DND-41 (cell line): ENCODE measurements at regions not wholly inside any gene's neighbourhood (a gene's known extent, or its start where the extent isn't known, plus 50 kb on each side); places are given as distances from the start of the nearest gene placed in this dataset.
"Not testable (repeated sequence)": the region's sequence is repeated elsewhere in the genome, so short reads cannot be mapped to it uniquely, and the experiment has no call there.

ENCODE experiments used
- ATAC-seq: fragments of 200-7000 bp; cut with Tn5 transposase; 3 replicates; pipeline ENCODE4 v1.9.1; 2021; ENCODE audit warnings: low read depth; ENCODE audit not compliant: insufficient read depth
- DNase-seq: peaks from one replicate; pipeline ENCODE4 v3.0.0-alpha.2; 2020
- H2AFZ ChIP-seq: 2 replicates; pipeline ENCODE4 v1.6.0; 2012; ENCODE audit warnings: low read depth, low read length
- H3K27ac ChIP-seq: 2 replicates; pipeline ENCODE4 v1.5.1; 2012; ENCODE audit warnings: low read length, inconsistent platforms
- H3K27me3 ChIP-seq: fragments of 200-600 bp; sonication (generic); 2 replicates; pipeline ENCODE4 v1.6.0; 2012; ENCODE audit warnings: low read length, mild to moderate bottlenecking, inconsistent platforms; ENCODE audit not compliant: insufficient read depth, poor library complexity
- H3K36me3 ChIP-seq: 2 replicates; pipeline ENCODE4 v1.5.1; 2012; ENCODE audit warnings: low read length, inconsistent platforms; ENCODE audit not compliant: insufficient read depth
- H3K4me1 ChIP-seq: 2 replicates; pipeline ENCODE4 v1.5.1; 2012; ENCODE audit warnings: mild to moderate bottlenecking, low read length; ENCODE audit not compliant: insufficient read depth
- H3K4me2 ChIP-seq: 2 replicates; pipeline ENCODE4 v1.6.0; 2012; ENCODE audit warnings: mild to moderate bottlenecking, moderate library complexity, low read length, inconsistent platforms; ENCODE audit not compliant: insufficient read depth
- H3K4me3 ChIP-seq, 2 experiments: fragments of 200-600 bp in 1 of 2; shearing (Covaris generic) in 1 of 2; 2 replicates each; pipeline ENCODE4 v1.5.1; 2012 to 2016; ENCODE audit warnings: inconsistent platforms in 2 of 2, low read length in 2 of 2, mild to moderate bottlenecking in 2 of 2, low read depth in 1 of 2, moderate library complexity in 1 of 2
- H3K79me2 ChIP-seq: 2 replicates; pipeline ENCODE4 v1.6.0; 2012; ENCODE audit warnings: low read length, inconsistent platforms; ENCODE audit not compliant: insufficient read depth
- H3K9ac ChIP-seq: 2 replicates; pipeline ENCODE4 v1.6.0; 2012; ENCODE audit warnings: low read depth, mild to moderate bottlenecking, inconsistent platforms, low read length, moderate library complexity
- H3K9me3 ChIP-seq: 2 replicates; pipeline ENCODE4 v1.5.1; 2012; ENCODE audit warnings: low read length, moderate library complexity, mild to moderate bottlenecking, inconsistent platforms; ENCODE audit not compliant: insufficient read depth, severe bottlenecking
- H4K20me1 ChIP-seq: 2 replicates; pipeline ENCODE4 v1.6.0; 2012; ENCODE audit warnings: low read length; ENCODE audit not compliant: insufficient read depth
- EZH2 ChIP-seq: IDR thresholded peaks from 3 replicates; pipeline ENCODE4 v1.6.1; 2012; ENCODE audit warnings: borderline replicate concordance, low read depth, mild to moderate bottlenecking, moderate library complexity, low read length, inconsistent platforms; ENCODE audit not compliant: severe bottlenecking
- TF ChIP-seq, protein P1 (sequence below): IDR thresholded peaks from 2 replicates; pipeline ENCODE4 v1.5.1; 2012; ENCODE audit warnings: borderline replicate concordance, low read length, moderate library complexity, mild to moderate bottlenecking; ENCODE audit not compliant: poor library complexity, severe bottlenecking; ENCODE audit errors: extremely low read depth

DNA sequence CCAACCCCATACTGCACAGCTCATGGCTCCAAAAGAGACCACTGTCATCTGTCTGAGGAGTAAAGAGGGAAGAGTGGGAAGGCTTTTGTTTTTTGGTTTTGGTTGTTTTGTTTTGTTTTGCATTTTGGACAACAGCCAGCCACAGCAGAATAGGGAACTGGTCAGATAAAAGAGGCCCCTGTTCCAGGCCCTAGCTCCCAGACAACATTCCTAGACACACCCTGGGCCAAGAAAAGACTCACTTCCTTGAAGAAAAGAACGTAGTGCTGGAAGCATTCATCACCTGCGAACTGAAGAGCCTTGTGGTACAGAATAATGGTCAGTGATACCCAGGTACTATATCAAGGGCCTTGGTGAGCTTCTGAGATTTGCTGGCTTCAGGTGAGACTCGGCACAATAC lies 619.4 kb upstream of the SPANXN1 start:
- H3K4me1 ChIP-seq, result no peaks in the 10 kb centered on the region
- no peak overlapping the region for H3K27ac ChIP-seq
- TF ChIP-seq, protein P1, sequence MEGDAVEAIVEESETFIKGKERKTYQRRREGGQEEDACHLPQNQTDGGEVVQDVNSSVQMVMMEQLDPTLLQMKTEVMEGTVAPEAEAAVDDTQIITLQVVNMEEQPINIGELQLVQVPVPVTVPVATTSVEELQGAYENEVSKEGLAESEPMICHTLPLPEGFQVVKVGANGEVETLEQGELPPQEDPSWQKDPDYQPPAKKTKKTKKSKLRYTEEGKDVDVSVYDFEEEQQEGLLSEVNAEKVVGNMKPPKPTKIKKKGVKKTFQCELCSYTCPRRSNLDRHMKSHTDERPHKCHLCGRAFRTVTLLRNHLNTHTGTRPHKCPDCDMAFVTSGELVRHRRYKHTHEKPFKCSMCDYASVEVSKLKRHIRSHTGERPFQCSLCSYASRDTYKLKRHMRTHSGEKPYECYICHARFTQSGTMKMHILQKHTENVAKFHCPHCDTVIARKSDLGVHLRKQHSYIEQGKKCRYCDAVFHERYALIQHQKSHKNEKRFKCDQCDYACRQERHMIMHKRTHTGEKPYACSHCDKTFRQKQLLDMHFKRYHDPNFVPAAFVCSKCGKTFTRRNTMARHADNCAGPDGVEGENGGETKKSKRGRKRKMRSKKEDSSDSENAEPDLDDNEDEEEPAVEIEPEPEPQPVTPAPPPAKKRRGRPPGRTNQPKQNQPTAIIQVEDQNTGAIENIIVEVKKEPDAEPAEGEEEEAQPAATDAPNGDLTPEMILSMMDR, result no peak
- TF ChIP-seq EZH2, result no peak
- no peak overlapping the region for H3K9ac ChIP-seq
- H3K9me3 ChIP-seq, result no peaks in the 10 kb centered on the region
- H4K20me1 ChIP-seq, result no peaks in the 10 kb centered on the region
- H2AFZ ChIP-seq, result no peak overlapping the region
- no peak overlapping the region for H3K4me3 ChIP-seq
- H3K36me3 ChIP-seq, result no peaks in the 10 kb centered on the region
- no peak overlapping the region for H3K4me2 ChIP-seq
- no peak for ATAC-seq
- no peak for DNase-seq
- H3K79me2 ChIP-seq, result no peaks in the 10 kb centered on the region
- no peaks in the 10 kb centered on the region for H3K27me3 ChIP-seq

- H2AFZ ChIP-seq, H3K4me3 ChIP-seq, H3K4me2 ChIP-seq, H3K4me1 ChIP-seq, H3K9ac ChIP-seq, H3K79me2 ChIP-seq, H3K9me3 ChIP-seq, H3K36me3 ChIP-seq, H3K27me3 ChIP-seq, ATAC-seq, DNase-seq, H3K27ac ChIP-seq, H4K20me1 ChIP-seq: not testable (repeated sequence)
Observed at GRCh38 chrX:144634451-144634850, 612.9 kb upstream of the SPANXN1 start.

GRCh38 chrX:144637731-144638130 lies 609.6 kb upstream of the SPANXN1 start:
- TF ChIP-seq, protein P1, result no peak
- TF ChIP-seq EZH2, result no peak
- Histone ChIP-seq H3K36me3 (no peaks in the 10 kb centered on the region), H3K9ac (no peak overlapping the region), H3K4me3 (no peak overlapping the region), H3K27me3 (no peaks in the 10 kb centered on the region), H3K27ac (no peak overlapping the region), H3K4me2 (no peak overlapping the region), H2AFZ (no peak overlapping the region), H3K9me3 (no peaks in the 10 kb centered on the region), H4K20me1 (no peaks in the 10 kb centered on the region), H3K79me2 (no peaks in the 10 kb centered on the region), H3K4me1 (no peaks in the 10 kb centered on the region)
- DNase-seq (no peak), ATAC-seq (no peak)

DNA sequence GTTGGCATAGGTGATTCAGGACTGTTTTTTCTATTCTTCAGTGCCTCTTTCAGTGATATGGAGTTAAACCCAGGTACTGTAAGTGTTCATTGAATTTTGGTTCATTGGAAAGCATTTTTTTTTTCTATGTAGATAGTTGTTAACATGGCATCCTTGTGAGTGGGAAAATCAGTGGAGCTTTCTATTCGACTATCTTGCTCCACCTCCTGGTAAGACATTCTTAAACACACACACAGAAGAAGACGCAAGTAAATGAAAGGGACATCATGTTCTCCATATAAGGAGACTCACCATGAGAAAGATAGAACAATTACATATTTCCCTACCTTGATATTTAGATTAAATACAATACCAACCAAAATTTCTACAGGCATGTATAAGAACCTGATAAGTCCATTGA lies 598.5 kb upstream of the SPANXN1 start:
- ATAC-seq (no peak), DNase-seq (no peak)
- TF ChIP-seq, protein P1, result no peak
- no peak for TF ChIP-seq EZH2
- H3K27me3 ChIP-seq, result no peaks in the 10 kb centered on the region
- H3K4me1 ChIP-seq, result no peaks in the 10 kb centered on the region
- no peak overlapping the region for H3K4me2 ChIP-seq
- H3K27ac ChIP-seq, result no peak overlapping the region
- H3K9ac ChIP-seq, result no peak overlapping the region
- no peaks in the 10 kb centered on the region for H3K9me3 ChIP-seq
- H3K4me3 ChIP-seq, result no peak overlapping the region
- no peaks in the 10 kb centered on the region for H3K79me2 ChIP-seq
- no peak overlapping the region for H2AFZ ChIP-seq
- no peaks in the 10 kb centered on the region for H4K20me1 ChIP-seq
- H3K36me3 ChIP-seq, result no peaks in the 10 kb centered on the region
